ENCODE measurements at regions not wholly inside any gene's neighbourhood (a gene's known extent, or its start where the extent isn't known, plus 50 kb on each side); places are given as distances from the start of the nearest gene placed in this dataset.
"Not testable (repeated sequence)": the region's sequence is repeated elsewhere in the genome, so short reads cannot be mapped to it uniquely, and the experiment has no call there.

DNA sequence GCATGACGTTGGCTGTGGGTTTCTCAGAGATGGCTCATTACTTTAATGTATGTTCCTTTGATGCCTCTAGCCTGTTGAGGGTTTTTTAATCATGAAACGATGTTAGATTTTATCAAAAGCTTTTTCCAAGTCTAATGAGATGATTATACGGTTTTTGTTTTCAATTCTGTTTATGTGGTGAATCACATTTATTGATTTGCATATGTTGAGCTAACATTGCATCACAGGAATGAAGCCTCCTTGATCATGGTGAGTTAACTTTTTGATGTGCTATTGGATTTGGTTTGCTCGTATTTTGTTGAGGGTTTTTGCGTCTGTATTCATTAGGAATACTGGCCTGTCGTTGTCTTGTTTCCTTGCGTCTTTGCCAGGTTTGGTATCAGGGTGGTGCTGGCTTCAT is 52.3 kb upstream of the PTPN12 start:
- Histone ChIP-seq H3K27ac (no peak overlapping the region), H3K27me3 (no peaks in the 10 kb centered on the region), H3K4me1 (peaks cover 0 to 7% (median 0%) of the 10 kb centered on the region in 4 donors), H3K4me3 (no peak overlapping the region), H3K9me3 (no peaks in the 10 kb centered on the region), H3K36me3 (no peaks in the 10 kb centered on the region)
- no peak for TF ChIP-seq EP300 (IDR thresholded peaks at IDR 0.05)
- TF ChIP-seq, protein P1, sequence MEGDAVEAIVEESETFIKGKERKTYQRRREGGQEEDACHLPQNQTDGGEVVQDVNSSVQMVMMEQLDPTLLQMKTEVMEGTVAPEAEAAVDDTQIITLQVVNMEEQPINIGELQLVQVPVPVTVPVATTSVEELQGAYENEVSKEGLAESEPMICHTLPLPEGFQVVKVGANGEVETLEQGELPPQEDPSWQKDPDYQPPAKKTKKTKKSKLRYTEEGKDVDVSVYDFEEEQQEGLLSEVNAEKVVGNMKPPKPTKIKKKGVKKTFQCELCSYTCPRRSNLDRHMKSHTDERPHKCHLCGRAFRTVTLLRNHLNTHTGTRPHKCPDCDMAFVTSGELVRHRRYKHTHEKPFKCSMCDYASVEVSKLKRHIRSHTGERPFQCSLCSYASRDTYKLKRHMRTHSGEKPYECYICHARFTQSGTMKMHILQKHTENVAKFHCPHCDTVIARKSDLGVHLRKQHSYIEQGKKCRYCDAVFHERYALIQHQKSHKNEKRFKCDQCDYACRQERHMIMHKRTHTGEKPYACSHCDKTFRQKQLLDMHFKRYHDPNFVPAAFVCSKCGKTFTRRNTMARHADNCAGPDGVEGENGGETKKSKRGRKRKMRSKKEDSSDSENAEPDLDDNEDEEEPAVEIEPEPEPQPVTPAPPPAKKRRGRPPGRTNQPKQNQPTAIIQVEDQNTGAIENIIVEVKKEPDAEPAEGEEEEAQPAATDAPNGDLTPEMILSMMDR (IDR thresholded peaks at IDR 0.05), result no peak
- TF ChIP-seq POLR2A (IDR thresholded peaks at IDR 0.05), result no peak
- no peak for TF ChIP-seq POLR2AphosphoS5 (IDR thresholded peaks at IDR 0.05)
- intact Hi-C loops (cut with DNase I; ENCODE audit: low total_unique reads), result no loop called here
- 77 to 85% (median 83%) methylated on average over 7 of the region's 7 CpGs for WGBS, 5 donors
- DNase-seq, result no peak

DNA sequence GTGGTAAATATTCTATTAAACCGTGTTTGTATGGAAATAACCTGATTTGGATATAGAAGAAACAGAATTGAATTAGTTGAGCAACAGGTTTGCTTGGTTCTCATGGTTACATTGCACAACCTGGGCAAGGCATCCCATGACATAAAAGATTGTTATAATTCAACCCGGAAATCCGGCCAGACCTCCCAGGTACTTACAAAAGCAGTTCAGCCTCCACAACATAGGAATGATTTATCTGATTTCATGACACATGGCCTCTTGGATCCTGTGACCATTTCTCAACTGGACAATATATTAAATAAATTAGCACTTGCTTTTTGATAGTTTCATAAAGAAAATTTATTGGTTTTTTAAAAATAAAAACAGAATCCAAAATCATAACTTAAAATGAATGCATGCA is 55.1 kb upstream of the PTPN12 start:
- TF ChIP-seq POLR2AphosphoS5 (IDR thresholded peaks at IDR 0.05) (peak in 1 of 3 donors; percentile 39), POLR2A (IDR thresholded peaks at IDR 0.05) (no peak)
- Histone ChIP-seq H3K9me3 (no peaks in the 10 kb centered on the region), H3K27me3 (no peaks in the 10 kb centered on the region), H3K36me3 (no peaks in the 10 kb centered on the region), H3K4me1 (peaks cover 0 to 7% (median 0%) of the 10 kb centered on the region in 4 donors), H3K4me3 (no peak overlapping the region), H3K27ac (peak overlapping the region in 3 of 5 donors; percentile 47 to 70 (median 61))
- intact Hi-C loops (cut with DNase I; ENCODE audit: low total_unique reads), result no loop called here
- DNase-seq, result peak; percentile 69 to 91
- 29 to 50% (median 32%) methylated on average over 3 of the region's 3 CpGs for WGBS, 5 donors

GRCh38 chr7:77481615-77482014 is 55.5 kb upstream of the PTPN12 start:
- H3K36me3 ChIP-seq, result no peaks in the 10 kb centered on the region
- TF ChIP-seq EP300 (IDR thresholded peaks at IDR 0.05) (no peak), POLR2AphosphoS5 (IDR thresholded peaks at IDR 0.05) (peak in 1 of 3 donors; percentile 18), POLR2A (IDR thresholded peaks at IDR 0.05) (no peak)
- TF ChIP-seq, protein P1 (IDR thresholded peaks at IDR 0.05), result no peak
- intact Hi-C loops (cut with DNase I; ENCODE audit: low total_unique reads), result no loop called here
- H3K4me1 ChIP-seq, result peaks cover 0 to 7% (median 0%) of the 10 kb centered on the region in 4 donors
- peak in 1 of 2 donors; percentile 81 for DNase-seq
- no peaks in the 10 kb centered on the region for H3K9me3 ChIP-seq
- H3K27me3 ChIP-seq, result no peaks in the 10 kb centered on the region
- 25 to 66% (median 31%) methylated on average over 2 of the region's 2 CpGs for WGBS, 5 donors
- no peak overlapping the region for H3K4me3 ChIP-seq
- H3K27ac ChIP-seq, result peak overlapping the region in 4 of 5 donors; percentile 28 to 70 (median 54)

GRCh38 chr7:77480102-77480627 is 56.9 kb upstream of the PTPN12 start:
- 73 to 97% (median 86%) methylated on average over 4 of the region's 4 CpGs for WGBS, 5 donors
- H3K4me3 ChIP-seq; intact Hi-C loops (cut with DNase I; ENCODE audit: low total_unique reads); H3K9me3 ChIP-seq; H3K27me3 ChIP-seq; DNase-seq; H3K27ac ChIP-seq; H3K4me1 ChIP-seq; H3K36me3 ChIP-seq: not testable (repeated sequence)

- peaks cover 0 to 7% (median 0%) of the 10 kb centered on the region in 4 donors for H3K4me1 ChIP-seq
- intact Hi-C loops (cut with DNase I; ENCODE audit: low total_unique reads), result no loop called here
- DNase-seq, result peak in 1 of 2 donors; percentile 20
- H3K36me3 ChIP-seq, result no peaks in the 10 kb centered on the region
- H3K4me3 ChIP-seq, result no peak overlapping the region
- no peaks in the 10 kb centered on the region for H3K27me3 ChIP-seq
- no peak overlapping the region for H3K27ac ChIP-seq
- WGBS, 5 donors, result 64 to 74% (median 69%) methylated on average over 3 of the region's 3 CpGs
- TF ChIP-seq, protein P1 (IDR thresholded peaks at IDR 0.05), result no peak
- TF ChIP-seq POLR2AphosphoS5 (IDR thresholded peaks at IDR 0.05) (no peak), EP300 (IDR thresholded peaks at IDR 0.05) (no peak), POLR2A (IDR thresholded peaks at IDR 0.05) (no peak)
- no peaks in the 10 kb centered on the region for H3K9me3 ChIP-seq
These were observed 57.5 kb upstream of the PTPN12 start for GRCh38 chr7:77479536-77480088.
